Body of pancreas (tissue), 4 donors: ENCODE measurements at regions not wholly inside any gene's neighbourhood (a gene's known extent, or its start where the extent isn't known, plus 50 kb on each side); places are given as distances from the start of the nearest gene placed in this dataset.

Experiments
- ATAC-seq: fragments of 150-250 bp; one replicate; pipeline ENCODE4 v1.9.1; 2016
- DNase-seq, 4 donors: peaks; one replicate each; pipeline ENCODE4 v3.0.0-alpha.2; 2019
- H3K27ac ChIP-seq, 4 donors: fragments of 200-600 bp; sonication (generic); 1 replicate in 3 of 4; 2 replicates in 1 of 4; pipeline versions ENCODE4 v1.5.1 to v1.6.1; 2016 to 2019; ENCODE audit warnings: mild to moderate bottlenecking in 1 of 4, mixed read lengths in 1 of 4, moderate library complexity in 1 of 4
- H3K27me3 ChIP-seq, 2 donors: fragments of 200-600 bp; sonication (generic); one replicate each; pipeline ENCODE4 v1.6.0; 2016; ENCODE audit warnings: mild to moderate bottlenecking in 1 of 2
- H3K36me3 ChIP-seq, 2 donors: fragments of 200-600 bp; sonication (generic); replicated peaks in 1 of 2; 2 replicates each; pipeline ENCODE4 v1.5.1; 2016; ENCODE audit warnings: low read depth in 2 of 2; ENCODE audit not compliant: insufficient read depth in 1 of 2
- H3K4me1 ChIP-seq: fragments of 200-600 bp; sonication (generic); one replicate; pipeline ENCODE4 v1.6.0; 2016
- H3K4me3 ChIP-seq, 2 donors: fragments of 200-600 bp; sonication (generic); 1 replicate in 1 of 2; 2 replicates in 1 of 2; pipeline ENCODE4 v1.5.1; 2016 to 2019
- H3K9me3 ChIP-seq, 3 donors: fragments of 200-600 bp; sonication (generic); 1 replicate in 2 of 3; 2 replicates in 1 of 3; pipeline ENCODE4 v1.5.1; 2016
- CTCF ChIP-seq, 7 experiments: fragments of 450-650 bp in 4 of 7; fragments of 200-600 bp in 3 of 7; sonication (generic) in 3 of 7; IDR thresholded peaks; one replicate each; pipeline ENCODE4 v1.5.1; 2016 to 2019; ENCODE audit warnings: antibody characterized with exemption in 7 of 7
- POLR2A ChIP-seq, 3 donors: fragments of 450-650 bp; IDR thresholded peaks; one replicate each; pipeline ENCODE4 v1.6.1; 2016; ENCODE audit warnings: antibody characterized with exemption in 3 of 3, mild to moderate bottlenecking in 2 of 3
- WGBS, 2 donors: methylation state at CpG; one replicate each; pipeline ENCODE4 v1.1.5; 2017; 5-methylcytosine and 5-hydroxymethylcytosine counted together
- intact Hi-C: fragments of 100-400 bp; cut with DNase I; formaldehyde crosslinking; loops from one replicate; pipeline ENCODE4 v1.15.1; 2023

DNA sequence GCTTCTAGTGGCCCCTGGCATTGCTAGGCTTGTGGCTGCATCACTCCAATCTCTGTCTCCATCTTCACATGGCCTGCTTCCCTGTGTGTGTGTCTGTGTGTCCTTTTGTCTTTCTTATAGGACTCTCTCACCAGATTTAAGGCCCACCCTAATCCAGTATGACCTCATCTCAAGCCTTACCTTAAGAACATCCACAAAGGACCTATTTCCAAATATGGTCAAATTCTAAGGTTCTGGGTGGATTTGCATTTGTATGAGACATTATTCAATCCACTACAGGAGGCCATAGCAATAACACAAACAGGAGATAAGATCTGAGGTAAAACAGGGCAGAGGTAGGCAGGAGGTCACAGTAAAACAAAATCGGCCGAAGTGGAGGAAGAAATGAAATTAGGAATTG, 375.9 kb downstream of the BTG1 start:
- intact Hi-C loops: no loop called here
- no peaks in the 10 kb centered on the region for H3K36me3 ChIP-seq
- DNase-seq (no peak), ATAC-seq (no peak)
- no peaks in the 10 kb centered on the region for H3K27me3 ChIP-seq
- H3K4me1 ChIP-seq: peaks cover 11% of the 10 kb centered on the region
- H3K9me3 ChIP-seq: no peaks in the 10 kb centered on the region
- no peak overlapping the region for H3K4me3 ChIP-seq
- 78 to 82% methylated on average over 2 of the region's 2 CpGs for WGBS, 2 donors
- no peak for TF ChIP-seq POLR2A (IDR thresholded peaks at IDR 0.05)
- no peak for TF ChIP-seq CTCF (IDR thresholded peaks at IDR 0.05)
- H3K27ac ChIP-seq: no peak overlapping the region

DNA sequence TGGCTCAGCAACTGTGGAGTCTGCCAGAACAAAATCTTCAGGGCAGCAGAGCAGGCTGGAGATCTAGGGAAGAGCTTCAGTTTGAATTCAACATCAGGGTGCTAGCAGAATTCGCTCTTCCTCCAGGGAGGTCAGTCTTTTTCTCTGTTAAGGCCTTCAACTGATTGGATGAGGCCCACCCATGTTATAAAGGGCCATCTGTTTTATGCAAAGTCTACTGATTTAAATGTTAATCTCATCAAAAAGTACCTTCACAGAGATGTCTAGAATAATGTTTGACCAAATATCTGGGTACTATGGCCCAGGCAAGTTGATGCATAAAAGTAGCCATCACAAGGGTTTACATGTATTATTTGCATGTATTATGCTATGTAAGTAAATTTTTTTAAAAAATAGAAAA, 378.4 kb downstream of the BTG1 start:
- Histone ChIP-seq H3K4me3 (no peak overlapping the region), H3K9me3 (no peaks in the 10 kb centered on the region), H3K36me3 (no peaks in the 10 kb centered on the region), H3K27me3 (no peaks in the 10 kb centered on the region), H3K4me1 (no peaks in the 10 kb centered on the region), H3K27ac (no peak overlapping the region)
- 82 to 92% methylated on average over 1 of the region's 1 CpG for WGBS, 2 donors
- TF ChIP-seq CTCF (IDR thresholded peaks at IDR 0.05) (no peak), POLR2A (IDR thresholded peaks at IDR 0.05) (no peak)
- ATAC-seq (no peak), DNase-seq (no peak)
- intact Hi-C loops: no loop called here

DNA sequence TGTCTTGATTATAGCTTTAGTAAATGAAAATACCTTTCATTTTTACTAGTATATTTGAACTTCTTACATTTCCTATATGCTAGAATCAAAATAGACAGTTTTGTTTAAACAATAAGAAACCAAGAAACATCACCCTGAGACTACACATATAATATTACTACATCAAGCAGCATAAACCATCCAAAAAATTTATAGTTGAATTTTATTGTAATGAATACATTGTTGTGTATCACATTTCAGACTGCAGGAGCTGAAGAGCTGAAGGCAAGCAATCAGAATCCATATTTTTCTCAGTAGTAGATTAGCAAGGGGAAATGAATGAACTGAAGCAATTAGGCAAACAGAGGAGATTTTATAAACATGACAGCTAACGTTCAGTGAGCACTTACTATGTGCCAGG, 379.2 kb downstream of the BTG1 start:
- Histone ChIP-seq H3K9me3 (no peaks in the 10 kb centered on the region), H3K27ac (no peak overlapping the region), H3K36me3 (no peaks in the 10 kb centered on the region), H3K4me1 (no peaks in the 10 kb centered on the region), H3K4me3 (no peak overlapping the region), H3K27me3 (no peaks in the 10 kb centered on the region)
- 41 to 58% methylated on average over 1 of the region's 1 CpG for WGBS, 2 donors
- TF ChIP-seq CTCF (IDR thresholded peaks at IDR 0.05): no peak
- TF ChIP-seq POLR2A (IDR thresholded peaks at IDR 0.05): no peak
- intact Hi-C loops: no loop called here
- no peak for ATAC-seq
- DNase-seq: no peak

DNA sequence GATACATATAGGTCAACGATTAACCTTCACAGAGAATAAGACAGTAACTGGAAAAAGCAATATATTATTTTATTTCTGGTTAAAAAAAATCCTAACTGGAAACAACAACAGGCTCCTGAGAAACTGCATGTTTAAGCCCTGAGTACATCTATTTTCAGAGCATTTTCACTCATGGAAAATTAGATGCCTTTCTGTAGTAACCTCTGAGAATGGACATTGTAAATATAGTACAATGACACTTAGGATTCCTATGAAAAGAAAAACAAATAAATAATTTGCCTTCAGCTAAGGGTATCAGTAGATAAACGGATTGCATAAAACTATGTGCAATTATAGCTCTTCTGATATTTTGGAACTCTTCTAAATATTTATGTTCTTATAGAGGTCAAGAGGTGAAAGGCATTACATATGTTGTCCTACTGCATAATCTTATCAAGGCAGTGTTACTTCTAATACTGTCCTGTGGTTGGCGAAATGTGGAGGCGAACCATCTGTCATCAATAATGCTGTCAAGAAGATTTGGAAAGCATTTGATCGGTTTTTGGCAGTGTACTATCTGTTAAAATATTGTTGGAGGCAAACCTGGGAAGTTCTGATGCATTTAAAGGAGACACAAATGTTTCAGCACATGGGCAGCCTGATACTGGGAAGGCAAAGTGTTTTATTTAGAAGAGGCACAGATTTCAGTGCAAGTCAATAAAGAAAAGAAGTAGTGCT, 381.8 kb downstream of the BTG1 start:
- Histone ChIP-seq H3K9me3 (peaks cover 0 to 6% (median 0%) of the 10 kb centered on the region in 3 donors), H3K27me3 (no peaks in the 10 kb centered on the region), H3K4me3 (no peak overlapping the region), H3K4me1 (no peaks in the 10 kb centered on the region), H3K36me3 (no peaks in the 10 kb centered on the region), H3K27ac (no peak overlapping the region)
- ATAC-seq (no peak), DNase-seq (no peak)
- intact Hi-C loops: no loop called here
- TF ChIP-seq POLR2A (IDR thresholded peaks at IDR 0.05) (no peak), CTCF (IDR thresholded peaks at IDR 0.05) (no peak)
- WGBS, 2 donors: 54 to 57% methylated on average over 5 of the region's 5 CpGs

DNA sequence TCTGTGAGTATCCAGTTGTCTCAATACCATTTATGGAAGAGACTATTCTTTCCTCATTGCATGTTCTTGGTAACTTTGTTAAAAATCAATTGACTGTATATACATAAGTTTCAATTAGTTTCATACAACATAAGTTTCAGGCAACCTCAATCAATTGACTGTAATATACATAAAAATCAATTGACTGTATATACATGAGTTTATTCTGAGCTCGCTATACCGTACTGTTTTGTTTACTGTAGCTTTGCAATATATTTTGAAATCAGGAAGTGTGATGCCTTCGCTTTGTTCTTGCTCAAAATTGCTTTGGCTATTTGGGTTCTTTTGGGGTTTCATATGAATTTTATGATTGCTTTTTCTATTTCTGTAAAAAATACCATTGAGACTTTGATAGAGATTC, 392.0 kb downstream of the BTG1 start:
- Histone ChIP-seq H3K36me3 (no peaks in the 10 kb centered on the region), H3K27me3 (no peaks in the 10 kb centered on the region), H3K4me1 (no peaks in the 10 kb centered on the region), H3K9me3 (no peaks in the 10 kb centered on the region), H3K4me3 (no peak overlapping the region), H3K27ac (no peak overlapping the region)
- 97 to 98% methylated on average over 3 of the region's 3 CpGs for WGBS, 2 donors
- ATAC-seq (no peak), DNase-seq (no peak)
- intact Hi-C loops: no loop called here
- no peak for TF ChIP-seq CTCF (IDR thresholded peaks at IDR 0.05)
- no peak for TF ChIP-seq POLR2A (IDR thresholded peaks at IDR 0.05)
